Adrenal gland (tissue), 5 donors: ENCODE measurements at regions not wholly inside any gene's neighbourhood (a gene's known extent, or its start where the extent isn't known, plus 50 kb on each side); places are given as distances from the start of the nearest gene placed in this dataset.

Experiments used
- CTCF ChIP-seq, 6 experiments: fragments of 450-650 bp in 4 of 6; fragments of 200-600 bp in 2 of 6; sonication (generic) in 1 of 6; IDR thresholded peaks; 1 replicate in 5 of 6; 2 replicates in 1 of 6; pipeline versions ENCODE4 v1.5.1 to v1.8.0; 2016 to 2021; ENCODE audit warnings: antibody characterized with exemption in 6 of 6, mild to moderate bottlenecking in 2 of 6, moderate library complexity in 1 of 6
- POLR2A ChIP-seq, 2 donors: fragments of 450-650 bp; IDR thresholded peaks; one replicate each; pipeline ENCODE4 v1.6.1; 2017; ENCODE audit warnings: antibody characterized with exemption in 2 of 2, mild to moderate bottlenecking in 2 of 2, moderate library complexity in 1 of 2
- donor health status: DM: no; HTN: no; CAD: no.

DNA sequence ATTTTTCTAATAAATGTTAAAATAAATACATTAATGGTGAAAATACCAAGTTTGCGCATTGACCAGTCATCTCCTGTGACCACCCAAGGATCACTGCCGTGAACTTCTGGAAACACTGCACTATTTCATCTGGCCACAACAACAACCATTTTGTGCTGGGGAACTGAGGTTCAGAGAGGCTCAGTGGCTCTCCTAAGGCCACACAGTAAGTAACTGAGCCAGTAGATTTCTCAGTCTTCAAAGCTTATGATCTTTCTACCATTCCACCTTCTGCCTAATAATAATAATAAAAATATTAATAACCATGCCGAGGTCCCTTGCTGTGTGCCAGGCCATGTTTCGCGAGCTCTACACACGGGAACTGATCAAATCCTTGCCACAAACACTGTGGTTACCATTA lies 182.0 kb downstream of the IRF8 start:
- TF ChIP-seq CTCF (IDR thresholded peaks at IDR 0.05) (no peak), POLR2A (IDR thresholded peaks at IDR 0.05) (no peak)
